SK-N-SH (cell line): ENCODE measurements at regions not wholly inside any gene's neighbourhood (a gene's known extent, or its start where the extent isn't known, plus 50 kb on each side); places are given as distances from the start of the nearest gene placed in this dataset.

Experiments
- CTCF ChIA-PET: fragments of 300-600, 350-600 bp; formaldehyde crosslinking; extraction: SDS; loops from one replicate; lab custom pipeline; 2021; lab: Yijun Ruan, JAX
- POLR2A ChIA-PET: fragments of 350-600 bp; sonication (Branson Sonifier 250); formaldehyde crosslinking; extraction: SDS; loops from one replicate; lab custom pipeline; 2020; ENCODE audit warnings: antibody characterized with exemption, inconsistent platforms; lab: Yijun Ruan, JAX
- DNase-seq: peaks from one replicate; pipeline ENCODE4 v3.0.0; 2012
- H2AFZ ChIP-seq: fragments of 200-600 bp; sonication (generic); 2 replicates; pipeline ENCODE4 v1.8.1; 2016; ENCODE audit warnings: antibody characterized with exemption, mild to moderate bottlenecking, low read depth
- H3F3A ChIP-seq: fragments of 200-600 bp; sonication (generic); replicated peaks from 2 replicates; pipeline ENCODE3; 2016; ENCODE audit warnings: antibody characterized with exemption, mild to moderate bottlenecking; ENCODE audit not compliant: insufficient read depth
- H3K27ac ChIP-seq, 2 experiments: fragments of 200-500 bp in 1 of 2; fragments of 200-600 bp in 1 of 2; sonication (Bioruptor generic) in 1 of 2; sonication (generic), shearing (Covaris generic) in 1 of 2; 2 replicates each; pipeline versions ENCODE4 v1.5.1 to v1.6.1; 2014 to 2016; ENCODE audit warnings: low read depth in 2 of 2, inconsistent platforms in 1 of 2, low read length in 1 of 2, mild to moderate bottlenecking in 1 of 2, mixed read lengths in 1 of 2
- H3K27me3 ChIP-seq: fragments of 200-600 bp; sonication (generic), shearing (Covaris generic); 2 replicates; pipeline ENCODE4 v1.6.1; 2016; ENCODE audit warnings: mixed run types; ENCODE audit not compliant: insufficient read depth
- H3K36me3 ChIP-seq, 2 experiments: fragments of 200-500 bp in 1 of 2; fragments of 200-600 bp in 1 of 2; sonication (Bioruptor generic) in 1 of 2; sonication (generic) in 1 of 2; replicated peaks in 1 of 2; 2 replicates each; pipeline versions ENCODE3 to v1.5.1; 2014 to 2016; ENCODE audit warnings: low read length in 1 of 2, mild to moderate bottlenecking in 1 of 2; ENCODE audit not compliant: insufficient read depth in 2 of 2, control insufficient read depth in 1 of 2
- H3K4me1 ChIP-seq, 2 experiments: fragments of 200-500 bp in 1 of 2; fragments of 200-600 bp in 1 of 2; sonication (Bioruptor generic) in 1 of 2; sonication (generic), shearing (Covaris generic) in 1 of 2; 2 replicates each; pipeline versions ENCODE4 v1.5.1 to v1.6.1; 2014 to 2016; ENCODE audit warnings: low read depth in 1 of 2, low read length in 1 of 2, mixed run types in 1 of 2; ENCODE audit not compliant: insufficient read depth in 2 of 2, control insufficient read depth in 1 of 2
- H3K4me2 ChIP-seq: fragments of 200-600 bp; sonication (generic), shearing (Covaris generic); 2 replicates; pipeline ENCODE4 v1.6.1; 2017; ENCODE audit warnings: mixed run types
- H3K4me3 ChIP-seq, 2 experiments: fragments of 200-500 bp in 1 of 2; fragments of 200-600 bp in 1 of 2; sonication (Bioruptor generic) in 1 of 2; sonication (generic), shearing (Covaris generic) in 1 of 2; 2 replicates each; pipeline versions ENCODE4 v1.5.1 to v1.8.1; 2014 to 2016; ENCODE audit warnings: low read depth in 2 of 2, inconsistent platforms in 1 of 2, low read length in 1 of 2, mild to moderate bottlenecking in 1 of 2, mixed read lengths in 1 of 2, moderate library complexity in 1 of 2
- H3K79me2 ChIP-seq: fragments of 200-600 bp; sonication (generic); 2 replicates; pipeline ENCODE4 v1.8.1; 2017; ENCODE audit warnings: mild to moderate bottlenecking; ENCODE audit not compliant: insufficient read depth
- H3K9ac ChIP-seq: fragments of 200-600 bp; sonication (generic); 2 replicates; pipeline ENCODE4 v1.6.1; 2017; ENCODE audit warnings: mixed run types
- H3K9me2 ChIP-seq: fragments of 200-600 bp; sonication (generic); 2 replicates; pipeline ENCODE4 v1.6.1; 2017; ENCODE audit warnings: mixed run types
- H3K9me3 ChIP-seq: fragments of 200-600 bp; sonication (generic); 2 replicates; pipeline ENCODE4 v1.6.1; 2017; ENCODE audit warnings: mixed run types, mild to moderate bottlenecking, moderate library complexity
- H4K20me1 ChIP-seq: fragments of 200-600 bp; sonication (generic); 2 replicates; pipeline ENCODE4 v1.6.1; 2017; ENCODE audit warnings: mild to moderate bottlenecking, mixed run types; ENCODE audit not compliant: insufficient read depth
- CHD2 ChIP-seq: fragments of 150-350 bp; IDR thresholded peaks from 2 replicates; pipeline ENCODE4 v1.6.1; 2018; ENCODE audit warnings: low read length; ENCODE audit not compliant: partially characterized antibody
- EP300 ChIP-seq, 2 experiments: IDR thresholded peaks; 2 replicates each; pipeline versions ENCODE4 v1.4.0 to v1.6.1; 2012; ENCODE audit warnings: borderline replicate concordance in 1 of 2, low read depth in 1 of 2, low read length in 1 of 2
- EZH2phosphoT487 ChIP-seq: fragments of 200-600 bp; sonication (generic); IDR thresholded peaks from 2 replicates; pipeline ENCODE4 v1.6.1; 2017; ENCODE audit warnings: low read depth, mixed run types, mild to moderate bottlenecking, antibody characterized with exemption, moderate library complexity, borderline replicate concordance
- FOXM1 ChIP-seq: IDR thresholded peaks from 2 replicates; pipeline ENCODE4 v1.4.0; 2012; ENCODE audit warnings: low read depth, mild to moderate bottlenecking
- GABPA ChIP-seq: IDR thresholded peaks from 2 replicates; pipeline ENCODE4 v1.4.0; 2012; ENCODE audit warnings: low read depth, mild to moderate bottlenecking
- GATA2 ChIP-seq: sonication (generic); formaldehyde crosslinking; IDR thresholded peaks from 2 replicates; pipeline ENCODE4 v1.5.0; 2020; ENCODE audit warnings: mild to moderate bottlenecking, missing genetic modification reagents
- IRF3 ChIP-seq: fragments of 150-350 bp; IDR thresholded peaks from 2 replicates; pipeline ENCODE4 v1.6.1; 2016; ENCODE audit warnings: mild to moderate bottlenecking, low read depth, low read length
- JUND ChIP-seq: IDR thresholded peaks from 2 replicates; pipeline ENCODE4 v1.4.0; 2012
- MEF2A ChIP-seq: IDR thresholded peaks from 2 replicates; pipeline ENCODE4 v1.4.0; 2012; ENCODE audit warnings: low read depth, borderline replicate concordance
- MXI1 ChIP-seq: IDR thresholded peaks from 2 replicates; pipeline ENCODE4 v1.6.1; 2012; ENCODE audit warnings: mild to moderate bottlenecking, low read depth, low read length, improper control_type of control experiment
- NFIC ChIP-seq: IDR thresholded peaks from 2 replicates; pipeline ENCODE4 v1.4.0; 2012; ENCODE audit warnings: borderline replicate concordance
- NRF1 ChIP-seq: IDR thresholded peaks from 2 replicates; pipeline ENCODE4 v1.6.1; 2012; ENCODE audit warnings: low read depth, mild to moderate bottlenecking, low read length
- RCOR1 ChIP-seq: fragments of 150-350 bp; IDR thresholded peaks from 2 replicates; pipeline ENCODE4 v1.6.1; 2017; ENCODE audit warnings: antibody characterized with exemption, low read length
- RFX5 ChIP-seq: IDR thresholded peaks from 2 replicates; pipeline ENCODE4 v1.6.1; 2012; ENCODE audit warnings: mild to moderate bottlenecking, improper control_type of control experiment, low read length
- RXRA ChIP-seq: IDR thresholded peaks from 2 replicates; pipeline ENCODE4 v1.4.0; 2012; ENCODE audit warnings: low read depth, mild to moderate bottlenecking, borderline replicate concordance
- SIN3A ChIP-seq: IDR thresholded peaks from 2 replicates; pipeline ENCODE4 v1.6.1; 2012; ENCODE audit warnings: low read depth, mild to moderate bottlenecking, low read length, moderate library complexity, borderline replicate concordance
- TEAD4 ChIP-seq: IDR thresholded peaks from 2 replicates; pipeline ENCODE4 v1.4.0; 2012; ENCODE audit warnings: mild to moderate bottlenecking, borderline replicate concordance; ENCODE audit not compliant: insufficient read depth
- WGBS: methylation state at CpG from one replicate; pipeline ENCODE4 v1.1.6; 2017; ENCODE audit warnings: low lambda C conversion rate; 5-methylcytosine and 5-hydroxymethylcytosine counted together
- TF ChIP-seq, protein P1 (sequence below): fragments of 150-350 bp; IDR thresholded peaks from 2 replicates; pipeline ENCODE4 v1.6.1; 2017; ENCODE audit warnings: antibody characterized with exemption, low read length, low read depth, borderline replicate concordance

DNA sequence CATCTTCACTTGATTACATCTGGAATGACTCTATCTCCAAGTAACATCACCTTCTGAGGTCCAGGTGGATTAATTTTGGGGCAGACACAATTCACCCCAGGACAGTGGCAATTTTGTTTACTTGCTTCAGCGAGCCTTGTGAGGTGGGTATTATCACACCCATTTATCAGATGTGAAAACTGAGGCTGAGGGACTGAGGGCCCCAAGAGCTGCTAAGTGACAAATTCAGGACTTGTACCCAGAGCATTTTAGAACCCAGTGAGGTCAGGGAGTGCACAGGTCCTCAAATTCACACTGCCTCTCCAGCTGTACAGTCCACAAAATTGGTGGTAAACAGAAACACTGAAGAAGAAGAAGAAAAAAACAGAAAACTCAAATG is 125.2 kb upstream of the PMEPA1 start:
- ChIA-PET POLR2A (no interaction called here), CTCF (interaction anchor here (1.0 kb wide), 1 partner anchor 26 kb away, joined by 3 read pairs; no protein-coding TSS in a partner anchor)
- H4K20me1 ChIP-seq, result no peaks in the 10 kb centered on the region
- WGBS, result 100% methylated on average over 1 of the region's 1 CpG
- no peaks in the 10 kb centered on the region for H3K9me2 ChIP-seq
- no peak for TF ChIP-seq GABPA
- TF ChIP-seq CHD2, result no peak
- TF ChIP-seq EZH2phosphoT487, result no peak
- no peak for TF ChIP-seq SIN3A
- TF ChIP-seq MXI1, result no peak
- no peak for TF ChIP-seq JUND
- no peak for TF ChIP-seq FOXM1
- no peak for TF ChIP-seq RXRA
- no peak for TF ChIP-seq EP300 (IDR thresholded peaks at IDR 0.05; ENCODE audit: borderline replicate concordance in 1 of 2, low read depth in 1 of 2, low read length in 1 of 2)
- TF ChIP-seq, protein P1, sequence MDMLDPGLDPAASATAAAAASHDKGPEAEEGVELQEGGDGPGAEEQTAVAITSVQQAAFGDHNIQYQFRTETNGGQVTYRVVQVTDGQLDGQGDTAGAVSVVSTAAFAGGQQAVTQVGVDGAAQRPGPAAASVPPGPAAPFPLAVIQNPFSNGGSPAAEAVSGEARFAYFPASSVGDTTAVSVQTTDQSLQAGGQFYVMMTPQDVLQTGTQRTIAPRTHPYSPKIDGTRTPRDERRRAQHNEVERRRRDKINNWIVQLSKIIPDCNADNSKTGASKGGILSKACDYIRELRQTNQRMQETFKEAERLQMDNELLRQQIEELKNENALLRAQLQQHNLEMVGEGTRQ, result no peak
- no peak for TF ChIP-seq NFIC
- no peak for TF ChIP-seq TEAD4
- TF ChIP-seq RFX5, result no peak
- TF ChIP-seq NRF1, result no peak
- TF ChIP-seq RCOR1, result no peak
- TF ChIP-seq MEF2A, result no peak
- TF ChIP-seq IRF3, result no peak
- TF ChIP-seq GATA2 (CRISPR knock-in tag), result no peak
- no peak overlapping the region for H3K27ac ChIP-seq
- no peak overlapping the region for H3K9ac ChIP-seq
- DNase-seq, result no peak
- no peaks in the 10 kb centered on the region for H3F3A ChIP-seq
- H3K4me2 ChIP-seq, result no peak overlapping the region
- no peaks in the 10 kb centered on the region for H3K79me2 ChIP-seq
- no peaks in the 10 kb centered on the region for H3K27me3 ChIP-seq
- H3K4me1 ChIP-seq, result peaks cover 0 to 40% of the 10 kb centered on the region in 2 experiments; a peak in 2 of 4 replicates
- H3K36me3 ChIP-seq, result no peaks in the 10 kb centered on the region
- no peaks in the 10 kb centered on the region for H3K9me3 ChIP-seq
- no peak overlapping the region for H2AFZ ChIP-seq
- H3K4me3 ChIP-seq, result no peak overlapping the region
